Prostate gland (tissue), 2 donors: ENCODE measurements at regions not wholly inside any gene's neighbourhood (a gene's known extent, or its start where the extent isn't known, plus 50 kb on each side); places are given as distances from the start of the nearest gene placed in this dataset.
A peak's percentile ranks its signal among the peaks of the same experiment; 100 is the strongest.

ENCODE experiments used
- DNase-seq: peaks from one replicate; pipeline ENCODE4 v3.0.0-alpha.2; 2019; ENCODE audit warnings: low spot score
- H3K27ac ChIP-seq, 2 donors: fragments of 200-600 bp; sonication (generic); 2 replicates each; pipeline ENCODE4 v1.5.1; 2017 to 2019
- H3K27me3 ChIP-seq: fragments of 200-600 bp; sonication (generic); replicated peaks from 2 replicates; pipeline ENCODE4 v1.5.1; 2019; ENCODE audit not compliant: insufficient read depth
- H3K36me3 ChIP-seq, 2 donors: fragments of 200-600 bp; sonication (generic); 1 replicate in 1 of 2; 2 replicates in 1 of 2; pipeline versions ENCODE4 v1.5.1 to v1.8.1; 2017 to 2019
- H3K4me1 ChIP-seq: fragments of 200-600 bp; sonication (generic); replicated peaks from 2 replicates; pipeline ENCODE4 v1.5.1; 2019
- H3K4me3 ChIP-seq, 2 donors: fragments of 200-600 bp; sonication (generic); 2 replicates each; pipeline ENCODE4 v1.5.1; 2017 to 2019
- H3K9me3 ChIP-seq: fragments of 200-600 bp; sonication (generic); 2 replicates; pipeline ENCODE4 v1.5.1; 2017
- CTCF ChIP-seq, 4 experiments: fragments of 200-600 bp in 2 of 4; fragments of 450-650 bp in 2 of 4; sonication (generic) in 2 of 4; IDR thresholded peaks; 1 replicate in 3 of 4; 2 replicates in 1 of 4; pipeline ENCODE4 v1.5.1; 2016 to 2019; ENCODE audit warnings: antibody characterized with exemption in 4 of 4, mild to moderate bottlenecking in 2 of 4, moderate library complexity in 2 of 4
- POLR2A ChIP-seq: fragments of 450-650 bp; IDR thresholded peaks from one replicate; pipeline ENCODE4 v1.6.1; 2016; ENCODE audit warnings: antibody characterized with exemption, mild to moderate bottlenecking
- POLR2AphosphoS5 ChIP-seq: sonication (generic); formaldehyde crosslinking; IDR thresholded peaks from one replicate; pipeline ENCODE4 v1.6.1; 2017; ENCODE audit warnings: antibody characterized with exemption
- WGBS: methylation state at CpG from one replicate; pipeline ENCODE4 v1.1.5; 2018; 5-methylcytosine and 5-hydroxymethylcytosine counted together
- intact Hi-C: fragments of 100-400 bp; cut with DNase I; formaldehyde crosslinking; loops from one replicate; pipeline ENCODE4 v1.14.2; 2022

- H3K4me1 ChIP-seq = no peaks in the 10 kb centered on the region
- DNase-seq = no peak
- intact Hi-C loops = no loop called here
- H3K27me3 ChIP-seq = no peaks in the 10 kb centered on the region
- 36% methylated on average over 1 of the region's 1 CpG for WGBS
- no peaks in the 10 kb centered on the region for H3K9me3 ChIP-seq
- peak overlapping the region in 1 of 2 donors; percentile 52 for H3K27ac ChIP-seq
- no peak for TF ChIP-seq CTCF (IDR thresholded peaks at IDR 0.05)
- H3K4me3 ChIP-seq = no peak overlapping the region
- H3K36me3 ChIP-seq = no peaks in the 10 kb centered on the region
Observed at GRCh38 chr6:138030872-138031271, 76.3 kb downstream of the PERP start.

- 41% methylated on average over 4 of the region's 4 CpGs for WGBS
- TF ChIP-seq POLR2AphosphoS5 (peak; percentile 44), POLR2A (no peak)
- Histone ChIP-seq H3K4me1 (no peaks in the 10 kb centered on the region), H3K27me3 (no peaks in the 10 kb centered on the region), H3K9me3 (no peaks in the 10 kb centered on the region), H3K27ac (peak overlapping the region in 1 of 2 donors; percentile 52), H3K36me3 (no peaks in the 10 kb centered on the region), H3K4me3 (no peak overlapping the region)
- peak; percentile 30 for DNase-seq
- intact Hi-C loops = no loop called here
Observed at GRCh38 chr6:138031417-138031816, 75.8 kb downstream of the PERP start.

DNA sequence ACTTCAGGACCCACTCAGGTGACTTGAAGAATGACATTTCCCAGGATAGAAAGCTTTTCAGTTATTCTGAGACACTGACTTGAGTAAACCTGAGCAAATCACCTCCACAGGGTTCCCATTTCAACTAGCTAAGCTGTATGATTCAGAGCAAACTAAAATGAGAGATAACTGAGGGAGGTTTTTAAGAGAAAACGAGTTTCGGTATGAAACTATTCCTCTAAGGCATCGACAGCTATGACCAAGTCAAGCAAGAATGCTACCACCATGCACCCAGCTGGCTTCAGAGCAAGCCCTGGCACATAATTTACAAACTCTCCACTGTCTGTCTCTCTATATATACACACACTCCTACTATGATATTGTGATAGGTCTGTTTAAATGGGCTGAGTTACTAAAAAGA, 75.4 kb downstream of the PERP start:
- intact Hi-C loops = no loop called here
- no peaks in the 10 kb centered on the region for H3K27me3 ChIP-seq
- H3K36me3 ChIP-seq = no peaks in the 10 kb centered on the region
- 53% methylated on average over 3 of the region's 3 CpGs for WGBS
- TF ChIP-seq POLR2AphosphoS5 (no peak), POLR2A (no peak), CTCF (IDR thresholded peaks at IDR 0.05) (no peak)
- no peak for DNase-seq
- H3K4me1 ChIP-seq = no peaks in the 10 kb centered on the region
- H3K4me3 ChIP-seq = no peak overlapping the region
- H3K9me3 ChIP-seq = no peaks in the 10 kb centered on the region
- H3K27ac ChIP-seq = peak overlapping the region in 1 of 2 donors; percentile 19

DNA sequence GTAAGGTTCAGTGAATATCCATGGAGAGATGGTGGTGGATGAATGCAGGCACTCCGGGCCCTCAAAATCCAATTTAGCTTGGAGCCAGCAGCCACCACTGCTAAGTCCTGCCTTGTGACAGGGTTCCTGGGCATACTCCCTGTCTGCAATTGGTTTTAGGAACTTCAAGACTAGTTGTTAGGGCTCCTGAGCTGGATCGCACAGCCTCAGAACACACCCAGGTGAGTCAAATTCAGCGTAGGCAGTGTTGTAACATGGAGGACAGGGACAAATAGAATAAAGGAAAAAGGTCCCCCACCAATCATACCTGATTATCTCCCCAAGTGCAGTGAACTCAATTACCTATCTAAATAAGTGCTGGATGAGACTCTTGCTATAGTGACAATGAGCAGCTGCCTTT, 74.6 kb downstream of the PERP start:
- 95% methylated on average over 3 of the region's 3 CpGs for WGBS
- TF ChIP-seq POLR2A = no peak
- no peak for TF ChIP-seq POLR2AphosphoS5
- no peak for TF ChIP-seq CTCF (IDR thresholded peaks at IDR 0.05)
- Histone ChIP-seq H3K4me3 (no peak overlapping the region), H3K27ac (no peak overlapping the region), H3K9me3 (no peaks in the 10 kb centered on the region), H3K27me3 (no peaks in the 10 kb centered on the region), H3K36me3 (no peaks in the 10 kb centered on the region), H3K4me1 (no peaks in the 10 kb centered on the region)
- DNase-seq = no peak
- intact Hi-C loops = no loop called here

GRCh38 chr6:138034229-138034628, 73.0 kb downstream of the PERP start:
- intact Hi-C loops = no loop called here
- H3K4me3 ChIP-seq = no peak overlapping the region
- H3K36me3 ChIP-seq = no peaks in the 10 kb centered on the region
- H3K9me3 ChIP-seq = no peaks in the 10 kb centered on the region
- TF ChIP-seq CTCF (IDR thresholded peaks at IDR 0.05) = no peak
- TF ChIP-seq POLR2A = no peak
- no peak for TF ChIP-seq POLR2AphosphoS5
- WGBS = 80% methylated on average over 3 of the region's 3 CpGs
- H3K27ac ChIP-seq = no peak overlapping the region
- DNase-seq = no peak
- H3K4me1 ChIP-seq = no peaks in the 10 kb centered on the region
- no peaks in the 10 kb centered on the region for H3K27me3 ChIP-seq

DNA sequence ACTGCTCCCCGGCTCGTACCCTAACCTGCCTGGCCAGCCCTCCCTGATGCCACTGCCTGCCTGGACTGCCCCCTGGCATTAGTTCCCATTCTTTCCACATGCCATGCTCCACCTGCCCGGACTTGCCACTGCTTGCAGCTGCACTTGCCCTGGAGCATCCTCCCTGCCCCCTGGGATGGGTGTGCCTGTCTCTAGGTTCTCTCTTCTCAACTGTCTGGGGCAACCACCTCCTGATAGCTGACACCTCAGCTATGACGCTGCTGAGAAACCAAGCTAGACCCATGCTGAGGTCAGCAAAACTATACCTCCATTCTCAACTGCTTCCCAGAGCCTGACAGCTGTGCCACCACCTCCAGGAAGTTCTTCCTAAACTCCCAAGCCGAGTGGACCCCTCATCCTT, 72.1 kb downstream of the PERP start:
- WGBS = 65% methylated on average over 5 of the region's 5 CpGs
- Histone ChIP-seq H3K27me3 (no peaks in the 10 kb centered on the region), H3K9me3 (no peaks in the 10 kb centered on the region), H3K36me3 (no peaks in the 10 kb centered on the region), H3K4me3 (no peak overlapping the region), H3K4me1 (no peaks in the 10 kb centered on the region), H3K27ac (no peak overlapping the region)
- DNase-seq = peak; percentile 41
- intact Hi-C loops = no loop called here
- TF ChIP-seq CTCF (IDR thresholded peaks at IDR 0.05) (no peak), POLR2A (no peak), POLR2AphosphoS5 (no peak)
